HL-60 (cell line): ENCODE measurements at regions not wholly inside any gene's neighbourhood (a gene's known extent, or its start where the extent isn't known, plus 50 kb on each side); places are given as distances from the start of the nearest gene placed in this dataset.

Experiments used
- POLR2AphosphoS5 ChIP-seq: IDR thresholded peaks from 2 replicates; pipeline ENCODE4 v1.6.1; 2012; ENCODE audit warnings: low read depth
- SPI1 ChIP-seq: IDR thresholded peaks from 2 replicates; pipeline ENCODE4 v1.6.1; 2012; ENCODE audit warnings: low read depth, mild to moderate bottlenecking, borderline replicate concordance
- TF ChIP-seq, protein P1 (sequence below): IDR thresholded peaks from one replicate; pipeline ENCODE4 v1.5.1; 2011; ENCODE audit warnings: low read length, control low read depth, inconsistent platforms; ENCODE audit not compliant: insufficient read depth
- TF ChIP-seq, protein P2 (sequence below): IDR thresholded peaks from 2 replicates; pipeline ENCODE4 v1.6.1; 2012; ENCODE audit warnings: low read depth; ENCODE audit not compliant: insufficient replicate concordance

DNA sequence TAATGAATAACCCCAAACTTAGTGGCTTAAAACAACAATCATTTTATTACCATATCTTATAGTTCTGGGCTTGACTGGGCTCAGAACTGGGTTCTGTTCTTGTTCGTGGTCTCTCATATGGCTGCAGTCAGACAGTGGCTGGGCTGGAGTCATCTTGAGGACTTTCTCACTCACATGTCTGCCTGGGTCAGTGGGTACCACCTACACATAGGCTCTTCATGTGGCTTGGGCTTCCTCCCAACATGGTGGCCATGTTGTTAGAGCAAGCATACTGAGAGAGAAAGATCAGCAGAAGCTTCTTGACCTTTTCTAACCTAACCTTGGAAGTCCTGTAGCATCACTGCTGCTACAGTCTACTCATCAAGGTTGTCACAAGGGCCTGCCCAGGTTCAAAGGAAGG is 158.6 kb upstream of the SDK2 start:
- TF ChIP-seq, protein P1, sequence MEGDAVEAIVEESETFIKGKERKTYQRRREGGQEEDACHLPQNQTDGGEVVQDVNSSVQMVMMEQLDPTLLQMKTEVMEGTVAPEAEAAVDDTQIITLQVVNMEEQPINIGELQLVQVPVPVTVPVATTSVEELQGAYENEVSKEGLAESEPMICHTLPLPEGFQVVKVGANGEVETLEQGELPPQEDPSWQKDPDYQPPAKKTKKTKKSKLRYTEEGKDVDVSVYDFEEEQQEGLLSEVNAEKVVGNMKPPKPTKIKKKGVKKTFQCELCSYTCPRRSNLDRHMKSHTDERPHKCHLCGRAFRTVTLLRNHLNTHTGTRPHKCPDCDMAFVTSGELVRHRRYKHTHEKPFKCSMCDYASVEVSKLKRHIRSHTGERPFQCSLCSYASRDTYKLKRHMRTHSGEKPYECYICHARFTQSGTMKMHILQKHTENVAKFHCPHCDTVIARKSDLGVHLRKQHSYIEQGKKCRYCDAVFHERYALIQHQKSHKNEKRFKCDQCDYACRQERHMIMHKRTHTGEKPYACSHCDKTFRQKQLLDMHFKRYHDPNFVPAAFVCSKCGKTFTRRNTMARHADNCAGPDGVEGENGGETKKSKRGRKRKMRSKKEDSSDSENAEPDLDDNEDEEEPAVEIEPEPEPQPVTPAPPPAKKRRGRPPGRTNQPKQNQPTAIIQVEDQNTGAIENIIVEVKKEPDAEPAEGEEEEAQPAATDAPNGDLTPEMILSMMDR: no peak
- TF ChIP-seq, protein P2, sequence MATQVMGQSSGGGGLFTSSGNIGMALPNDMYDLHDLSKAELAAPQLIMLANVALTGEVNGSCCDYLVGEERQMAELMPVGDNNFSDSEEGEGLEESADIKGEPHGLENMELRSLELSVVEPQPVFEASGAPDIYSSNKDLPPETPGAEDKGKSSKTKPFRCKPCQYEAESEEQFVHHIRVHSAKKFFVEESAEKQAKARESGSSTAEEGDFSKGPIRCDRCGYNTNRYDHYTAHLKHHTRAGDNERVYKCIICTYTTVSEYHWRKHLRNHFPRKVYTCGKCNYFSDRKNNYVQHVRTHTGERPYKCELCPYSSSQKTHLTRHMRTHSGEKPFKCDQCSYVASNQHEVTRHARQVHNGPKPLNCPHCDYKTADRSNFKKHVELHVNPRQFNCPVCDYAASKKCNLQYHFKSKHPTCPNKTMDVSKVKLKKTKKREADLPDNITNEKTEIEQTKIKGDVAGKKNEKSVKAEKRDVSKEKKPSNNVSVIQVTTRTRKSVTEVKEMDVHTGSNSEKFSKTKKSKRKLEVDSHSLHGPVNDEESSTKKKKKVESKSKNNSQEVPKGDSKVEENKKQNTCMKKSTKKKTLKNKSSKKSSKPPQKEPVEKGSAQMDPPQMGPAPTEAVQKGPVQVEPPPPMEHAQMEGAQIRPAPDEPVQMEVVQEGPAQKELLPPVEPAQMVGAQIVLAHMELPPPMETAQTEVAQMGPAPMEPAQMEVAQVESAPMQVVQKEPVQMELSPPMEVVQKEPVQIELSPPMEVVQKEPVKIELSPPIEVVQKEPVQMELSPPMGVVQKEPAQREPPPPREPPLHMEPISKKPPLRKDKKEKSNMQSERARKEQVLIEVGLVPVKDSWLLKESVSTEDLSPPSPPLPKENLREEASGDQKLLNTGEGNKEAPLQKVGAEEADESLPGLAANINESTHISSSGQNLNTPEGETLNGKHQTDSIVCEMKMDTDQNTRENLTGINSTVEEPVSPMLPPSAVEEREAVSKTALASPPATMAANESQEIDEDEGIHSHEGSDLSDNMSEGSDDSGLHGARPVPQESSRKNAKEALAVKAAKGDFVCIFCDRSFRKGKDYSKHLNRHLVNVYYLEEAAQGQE: no peak
- TF ChIP-seq SPI1: no peak
- no peak for TF ChIP-seq POLR2AphosphoS5
